ENCODE measurements at regions not wholly inside any gene's neighbourhood (a gene's known extent, or its start where the extent isn't known, plus 50 kb on each side); places are given as distances from the start of the nearest gene placed in this dataset.

- Mint-ChIP-seq H3K27ac (no peak overlapping the region), H3K36me3 (ENCODE audit: insufficient read depth) (no peaks in the 10 kb centered on the region), H3K4me3 (no peak overlapping the region), H3K4me1 (ENCODE audit: low read depth in 2 of 2) (peaks cover 0 to 3% of the 10 kb centered on the region in 2 donors), H3K27me3 (peaks cover 22 to 29% of the 10 kb centered on the region in 2 donors), H3K9me3 (peaks cover 0 to 4% of the 10 kb centered on the region in 2 donors)
- ATAC-seq (replicated peaks) (no peak), DNase-seq (no peak)
Observed at GRCh38 chr22:44411226-44412135, 86.6 kb downstream of the RTL6 start.

DNA sequence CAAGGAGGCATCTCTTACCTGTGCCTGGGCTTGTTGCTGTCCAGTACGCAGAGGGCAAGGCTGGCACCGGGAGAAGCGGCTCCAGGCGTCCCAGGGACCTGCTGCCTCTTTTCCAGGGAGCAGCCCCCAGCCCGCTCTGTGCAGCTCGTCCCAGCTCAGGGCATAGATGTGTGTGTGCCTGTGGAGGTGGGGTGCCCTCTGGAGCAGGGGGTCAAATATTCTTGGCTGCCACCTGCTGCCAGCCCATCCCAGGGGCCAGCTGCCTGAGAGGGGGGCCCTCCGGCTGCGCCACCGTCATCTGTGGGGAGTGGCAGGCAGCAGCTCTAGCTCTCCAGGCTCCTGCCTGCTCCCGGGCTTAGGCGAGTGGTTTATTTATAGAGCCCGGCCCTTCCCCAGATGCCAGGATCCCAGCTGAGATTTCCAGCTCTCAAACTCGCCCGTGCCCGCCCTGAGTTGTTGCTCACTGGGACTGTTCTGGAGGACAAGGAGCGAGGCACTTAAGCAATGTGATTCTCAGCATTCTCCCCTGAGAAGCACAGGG is 87.5 kb downstream of the RTL6 start:
- ATAC-seq (replicated peaks) (no peak), DNase-seq (no peak)
- Mint-ChIP-seq H3K9me3 (no peaks in the 10 kb centered on the region), H3K4me3 (no peak overlapping the region), H3K27me3 (peaks cover 12 to 29% of the 10 kb centered on the region in 2 donors), H3K36me3 (ENCODE audit: insufficient read depth) (no peaks in the 10 kb centered on the region), H3K27ac (peak overlapping the region in 1 of 2 donors; percentile 38), H3K4me1 (ENCODE audit: low read depth in 2 of 2) (no peaks in the 10 kb centered on the region)

- H3K36me3 Mint-ChIP-seq (ENCODE audit: insufficient read depth) = no peaks in the 10 kb centered on the region
- no peak overlapping the region for H3K4me3 Mint-ChIP-seq
- ATAC-seq (replicated peaks) (no peak), DNase-seq (no peak)
- H3K9me3 Mint-ChIP-seq = no peaks in the 10 kb centered on the region
- no peaks in the 10 kb centered on the region for H3K4me1 Mint-ChIP-seq (ENCODE audit: low read depth in 2 of 2)
- peak overlapping the region in 1 of 2 donors; percentile 38 for H3K27ac Mint-ChIP-seq
- H3K27me3 Mint-ChIP-seq = peaks cover 12 to 29% of the 10 kb centered on the region in 2 donors
Observed at GRCh38 chr22:44409974-44410316, 88.1 kb downstream of the RTL6 start.

GRCh38 chr22:44409211-44409973 is 88.6 kb downstream of the RTL6 start:
- H3K27ac Mint-ChIP-seq = peak overlapping the region in 1 of 2 donors; percentile 55
- H3K36me3 Mint-ChIP-seq (ENCODE audit: insufficient read depth) = no peaks in the 10 kb centered on the region
- H3K4me1 Mint-ChIP-seq (ENCODE audit: low read depth in 2 of 2) = no peaks in the 10 kb centered on the region
- H3K27me3 Mint-ChIP-seq = peaks cover 12 to 29% of the 10 kb centered on the region in 2 donors
- no peak overlapping the region for H3K4me3 Mint-ChIP-seq
- no peak for ATAC-seq (replicated peaks)
- no peak for DNase-seq
- no peaks in the 10 kb centered on the region for H3K9me3 Mint-ChIP-seq

GRCh38 chr22:44408829-44409192 is 89.2 kb downstream of the RTL6 start:
- Mint-ChIP-seq H3K9me3 (no peaks in the 10 kb centered on the region), H3K4me3 (no peak overlapping the region), H3K36me3 (ENCODE audit: insufficient read depth) (no peaks in the 10 kb centered on the region), H3K27ac (peak overlapping the region in 1 of 2 donors; percentile 55), H3K27me3 (peaks cover 12 to 29% of the 10 kb centered on the region in 2 donors), H3K4me1 (ENCODE audit: low read depth in 2 of 2) (no peaks in the 10 kb centered on the region)
- ATAC-seq (replicated peaks) = no peak
- no peak for DNase-seq

DNA sequence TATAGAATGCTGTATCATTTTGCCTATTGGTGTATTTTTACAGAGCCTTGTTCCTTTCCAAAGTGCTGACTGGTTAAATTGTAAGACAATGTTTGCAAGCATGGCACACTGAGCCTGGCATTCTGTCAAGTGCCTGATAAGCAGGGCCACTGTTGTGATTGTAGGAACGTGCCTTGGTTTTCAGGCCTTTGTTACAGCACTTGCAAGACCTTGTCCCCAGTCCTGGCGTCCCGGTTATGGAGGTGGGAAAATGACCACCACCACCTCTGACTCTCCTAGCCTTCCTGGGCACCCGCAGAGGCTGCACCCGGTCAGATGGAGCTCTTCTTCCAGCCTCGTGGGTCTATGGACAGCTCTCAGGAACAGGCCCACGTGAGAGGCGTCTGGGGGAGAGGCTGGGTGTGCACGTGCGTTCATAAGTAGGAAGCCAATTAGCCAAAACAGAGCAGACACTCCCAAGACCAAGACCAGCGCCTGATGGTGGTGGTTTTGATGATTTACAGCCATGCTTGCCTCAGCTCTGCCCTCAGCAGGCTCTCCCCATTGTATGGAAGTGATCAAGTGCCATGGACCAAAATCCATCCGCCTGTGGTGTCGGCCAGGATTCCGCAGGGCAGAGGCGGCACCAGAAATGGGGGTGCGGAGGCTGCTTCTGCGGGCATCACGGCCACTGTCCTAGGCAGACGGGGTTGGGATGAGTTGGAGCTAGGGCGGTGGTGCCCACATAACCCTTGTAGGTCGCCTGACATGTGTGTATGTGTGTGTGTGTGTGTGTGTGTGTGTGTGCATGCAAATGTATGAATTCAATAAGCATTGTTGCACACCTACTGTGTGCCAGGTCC is 89.8 kb downstream of the RTL6 start:
- Mint-ChIP-seq H3K9me3 (no peaks in the 10 kb centered on the region), H3K36me3 (ENCODE audit: insufficient read depth) (no peaks in the 10 kb centered on the region), H3K27ac (peak overlapping the region in 1 of 2 donors; percentile 55), H3K4me1 (ENCODE audit: low read depth in 2 of 2) (no peaks in the 10 kb centered on the region), H3K27me3 (peaks cover 12 to 28% of the 10 kb centered on the region in 2 donors), H3K4me3 (no peak overlapping the region)
- DNase-seq (no peak), ATAC-seq (replicated peaks) (no peak)

DNA sequence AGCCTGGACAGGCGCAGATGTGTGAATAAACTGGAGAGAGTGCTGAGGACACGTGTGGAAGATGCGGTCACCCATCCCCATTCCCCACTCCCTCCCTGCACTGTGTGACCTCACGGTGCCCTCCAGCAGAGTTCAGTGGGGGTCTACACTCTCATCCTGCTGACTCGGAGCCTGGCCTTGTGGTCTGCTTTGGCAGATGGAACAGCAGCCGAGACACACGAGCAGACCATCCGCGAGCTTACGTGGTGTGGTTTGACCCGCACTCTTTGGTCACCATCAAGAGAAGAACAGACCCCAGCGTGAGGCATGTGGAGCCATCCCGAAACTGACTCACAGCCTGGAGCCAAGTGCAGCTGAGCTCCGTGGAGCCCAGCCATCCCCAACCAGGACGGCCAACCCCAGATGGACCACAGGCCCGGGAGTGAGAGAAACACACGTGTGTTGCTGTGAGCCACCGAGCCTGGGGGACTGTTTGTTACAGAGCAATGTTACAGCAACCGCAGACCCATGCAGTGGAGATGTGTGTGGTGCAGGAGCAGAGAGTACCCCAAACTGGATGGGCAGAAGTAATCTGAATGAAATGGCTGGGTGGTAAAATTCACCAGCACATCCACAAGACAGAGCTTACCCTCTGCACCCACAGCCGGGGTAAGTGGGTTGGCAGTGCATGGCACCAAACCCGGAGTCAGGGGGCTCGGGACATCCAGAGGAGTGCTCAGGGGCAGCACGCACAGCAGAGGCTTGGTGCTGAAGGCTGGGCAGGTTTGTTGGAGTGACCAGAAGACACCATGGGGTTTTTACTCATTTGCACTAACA is 90.7 kb downstream of the RTL6 start:
- H3K4me1 Mint-ChIP-seq (ENCODE audit: low read depth in 2 of 2) = no peaks in the 10 kb centered on the region
- H3K27ac Mint-ChIP-seq = peak overlapping the region in 1 of 2 donors; percentile 27
- no peak for DNase-seq
- peaks cover 8 to 20% of the 10 kb centered on the region in 2 donors for H3K27me3 Mint-ChIP-seq
- no peak for ATAC-seq (replicated peaks)
- H3K36me3 Mint-ChIP-seq (ENCODE audit: insufficient read depth) = peaks cover 5% of the 10 kb centered on the region
- no peaks in the 10 kb centered on the region for H3K9me3 Mint-ChIP-seq
- H3K4me3 Mint-ChIP-seq = no peak overlapping the region

DNA sequence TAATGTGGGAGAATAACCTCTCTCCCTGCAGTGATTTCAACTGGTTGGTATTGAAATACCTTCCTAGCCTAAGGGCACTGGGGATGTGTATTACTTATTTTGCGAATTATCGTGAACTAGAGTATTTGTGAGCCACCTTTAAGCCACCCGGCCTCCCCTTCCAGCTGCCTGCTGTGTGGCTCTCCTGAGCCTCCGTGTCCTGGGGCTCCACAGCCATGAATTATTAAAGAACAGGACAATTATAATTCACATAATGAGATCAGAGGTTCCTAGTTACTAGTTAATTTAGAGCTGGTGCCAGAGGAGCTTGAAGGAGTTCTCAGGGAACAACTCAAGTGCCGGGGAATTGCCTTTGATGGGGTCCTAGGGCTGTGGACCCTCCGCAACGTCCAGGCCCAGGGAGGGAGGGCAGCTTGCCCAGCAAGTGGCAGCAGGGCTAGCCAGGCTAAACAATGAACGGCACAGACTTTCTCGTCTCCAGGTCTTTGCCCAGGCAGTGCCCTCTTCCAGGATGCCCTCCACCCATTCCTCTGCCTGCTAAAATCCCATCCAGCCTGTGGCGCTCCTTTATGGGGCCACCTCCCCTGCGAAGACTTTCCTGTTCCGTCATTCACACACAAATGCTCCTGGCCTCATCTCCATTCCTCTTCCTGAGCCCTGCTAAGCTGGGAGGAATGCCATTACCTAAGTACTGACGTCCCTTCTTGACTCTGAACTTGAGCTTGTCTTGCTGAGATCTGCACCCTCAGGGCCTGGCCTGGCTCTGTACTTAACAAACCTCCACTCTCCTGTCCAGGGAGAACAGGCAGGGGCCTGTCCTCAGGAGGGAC is 91.5 kb downstream of the RTL6 start:
- DNase-seq (no peak), ATAC-seq (replicated peaks) (no peak)
- H3K4me3 Mint-ChIP-seq = no peak overlapping the region
- peaks cover 2 to 12% of the 10 kb centered on the region in 2 donors for H3K27me3 Mint-ChIP-seq
- H3K36me3 Mint-ChIP-seq (ENCODE audit: insufficient read depth) = peaks cover 5% of the 10 kb centered on the region
- H3K9me3 Mint-ChIP-seq = no peaks in the 10 kb centered on the region
- no peaks in the 10 kb centered on the region for H3K4me1 Mint-ChIP-seq (ENCODE audit: low read depth in 2 of 2)
- H3K27ac Mint-ChIP-seq = peak overlapping the region in 1 of 2 donors; percentile 27

GRCh38 chr22:44405661-44406060 is 92.4 kb downstream of the RTL6 start:
- H3K36me3 Mint-ChIP-seq (ENCODE audit: insufficient read depth) = peaks cover 5% of the 10 kb centered on the region
- no peaks in the 10 kb centered on the region for H3K4me1 Mint-ChIP-seq (ENCODE audit: low read depth in 2 of 2)
- no peak for ATAC-seq (replicated peaks)
- no peak for DNase-seq
- H3K9me3 Mint-ChIP-seq = no peaks in the 10 kb centered on the region
- H3K4me3 Mint-ChIP-seq = no peak overlapping the region
- H3K27ac Mint-ChIP-seq = no peak overlapping the region
- H3K27me3 Mint-ChIP-seq = peaks cover 0 to 7% of the 10 kb centered on the region in 2 donors

DNA sequence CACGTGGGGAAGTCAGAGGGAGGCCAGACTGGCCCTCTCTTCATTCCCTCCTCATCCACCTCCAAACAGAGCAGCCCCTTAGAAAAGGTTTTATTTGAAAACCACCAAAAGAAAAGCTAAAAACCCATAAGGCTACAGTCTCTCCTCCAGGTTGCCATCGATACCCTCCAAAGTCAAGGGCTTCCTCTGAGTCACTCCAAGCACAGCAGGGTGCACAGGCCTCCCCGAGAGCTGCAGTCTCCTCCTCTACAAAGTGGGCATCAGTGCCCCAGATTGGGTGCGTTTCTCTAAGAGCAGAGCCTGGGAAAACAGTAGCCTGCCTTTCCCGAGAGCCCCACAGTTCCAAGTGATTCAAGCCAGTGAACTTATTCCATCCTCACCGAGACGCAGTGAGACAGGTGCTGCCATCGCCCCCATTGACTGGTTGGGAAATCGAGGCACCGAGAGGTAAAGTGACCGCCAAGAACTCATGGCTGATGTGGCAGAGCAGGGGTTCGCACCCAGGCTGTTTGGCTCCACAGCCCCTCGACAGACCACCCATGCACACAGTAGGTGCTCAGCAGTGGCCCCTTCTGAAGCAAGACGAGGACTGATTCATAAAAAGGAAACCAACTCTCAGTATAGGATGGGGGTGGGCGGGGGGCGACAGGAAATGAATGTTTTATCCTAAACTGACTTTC is 91.7 kb upstream of the SHISAL1 start:
- DNase-seq (no peak), ATAC-seq (replicated peaks) (no peak)
- Mint-ChIP-seq H3K4me3 (no peak overlapping the region), H3K36me3 (ENCODE audit: insufficient read depth) (peaks cover 5% of the 10 kb centered on the region), H3K27ac (no peak overlapping the region), H3K4me1 (ENCODE audit: low read depth in 2 of 2) (no peaks in the 10 kb centered on the region), H3K27me3 (peaks cover 0 to 7% of the 10 kb centered on the region in 2 donors), H3K9me3 (no peaks in the 10 kb centered on the region)

DNA sequence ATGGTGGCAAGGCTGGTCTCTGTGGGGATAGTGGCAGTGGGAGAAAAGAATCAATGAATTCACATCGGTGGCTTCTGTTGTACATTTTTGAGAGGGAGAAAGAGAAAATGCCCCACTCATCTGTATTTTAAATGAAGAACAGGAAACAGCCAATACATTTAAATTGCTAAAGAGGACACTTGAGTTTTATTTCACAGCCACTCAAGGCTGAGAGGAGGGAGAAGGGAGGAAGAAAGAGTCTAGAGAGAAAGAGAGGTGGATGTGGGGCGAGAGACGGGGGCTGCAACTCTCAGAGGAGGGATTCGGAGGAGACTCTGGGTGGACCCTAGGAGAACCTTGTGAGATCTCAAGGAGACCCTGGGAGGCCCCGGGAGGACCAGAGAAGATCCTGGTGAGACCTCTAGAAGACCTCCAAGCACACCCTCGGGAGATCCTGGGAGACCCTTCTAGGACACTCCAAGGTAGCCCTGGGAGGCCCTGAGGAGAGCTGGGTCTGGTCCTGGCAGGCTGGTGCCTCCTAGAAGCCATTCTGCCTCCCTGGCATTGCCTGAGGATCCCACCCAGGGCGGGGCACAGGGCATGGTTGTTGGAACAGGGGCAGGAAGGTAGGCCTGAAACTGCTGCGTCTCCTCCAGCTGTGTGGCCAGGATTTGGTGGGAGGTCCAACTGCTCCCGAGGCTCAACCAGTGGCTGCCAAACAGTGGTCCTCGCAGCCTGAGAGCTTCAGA is 91.0 kb upstream of the SHISAL1 start:
- H3K27ac Mint-ChIP-seq = peak overlapping the region in 1 of 2 donors; percentile 61
- peaks cover 0 to 5% of the 10 kb centered on the region in 2 donors for H3K27me3 Mint-ChIP-seq
- H3K4me1 Mint-ChIP-seq (ENCODE audit: low read depth in 2 of 2) = no peaks in the 10 kb centered on the region

More for the DNA sequence above, 91.0 kb upstream of the SHISAL1 start:
- DNase-seq (no peak), ATAC-seq (replicated peaks) (no peak)
- Mint-ChIP-seq H3K4me3 (no peak overlapping the region), H3K9me3 (no peaks in the 10 kb centered on the region), H3K36me3 (ENCODE audit: insufficient read depth) (peaks cover 5% of the 10 kb centered on the region)
